Panc1 (cell line): ENCODE measurements at regions not wholly inside any gene's neighbourhood (a gene's known extent, or its start where the extent isn't known, plus 50 kb on each side); places are given as distances from the start of the nearest gene placed in this dataset.

ENCODE experiments used
- ATAC-seq: fragments of 200-7000 bp; cut with Tn5 transposase; 2 replicates; pipeline ENCODE4 v1.9.1; 2020; ENCODE audit warnings: mild to moderate bottlenecking, moderate library complexity
- BruUV-seq: library from RNA; stranded (reverse); fragments of 400-500 nt; replicated peaks from 2 replicates; lab custom pipeline; 2021; lab: Mats Ljungman, UMichigan
- CTCF ChIA-PET: fragments of 300-600 bp; sonication (Branson Sonifier 250); formaldehyde crosslinking; loops from one replicate; lab custom pipeline; 2022; ENCODE audit warnings: antibody characterized with exemption; lab: Charles Lee
- POLR2A ChIA-PET: fragments of 300-600 bp; sonication (Branson Sonifier 250); formaldehyde crosslinking; loops from one replicate; lab custom pipeline; 2022; ENCODE audit warnings: antibody characterized with exemption; lab: Charles Lee
- DNase-seq: peaks from one replicate; pipeline ENCODE4 v3.0.0-alpha.2; 2010; ENCODE audit warnings: low read depth, low spot score
- H3K27ac ChIP-seq: 2 replicates; pipeline ENCODE4 v1.5.1; 2011; ENCODE audit warnings: mild to moderate bottlenecking, low read length, inconsistent platforms
- H3K27me3 ChIP-seq: fragments of 200-500 bp; sonication (Bioruptor generic); 2 replicates; pipeline ENCODE4 v1.6.0; 2014; ENCODE audit warnings: low read length, inconsistent platforms; ENCODE audit not compliant: control insufficient read depth, insufficient read depth
- H3K36me3 ChIP-seq: fragments of 200-500 bp; sonication (Bioruptor generic); 2 replicates; pipeline ENCODE4 v1.5.1; 2014; ENCODE audit warnings: inconsistent platforms, mild to moderate bottlenecking, low read length, moderate library complexity; ENCODE audit not compliant: control insufficient read depth, insufficient read depth
- H3K4me1 ChIP-seq: 2 replicates; pipeline ENCODE4 v1.5.1; 2011; ENCODE audit warnings: inconsistent platforms, mild to moderate bottlenecking, low read length, moderate library complexity; ENCODE audit not compliant: control insufficient read depth, insufficient read depth
- H3K4me3 ChIP-seq, 2 experiments: 2 replicates each; pipeline ENCODE4 v1.5.1; 2011 to 2012; ENCODE audit warnings: low read depth in 2 of 2, low read length in 2 of 2, mild to moderate bottlenecking in 2 of 2, inconsistent platforms in 1 of 2, moderate library complexity in 1 of 2
- H3K9me3 ChIP-seq: fragments of 200-500 bp; sonication (Bioruptor generic); 2 replicates; pipeline ENCODE4 v1.5.1; 2014; ENCODE audit warnings: low read depth, mild to moderate bottlenecking, inconsistent platforms, low read length, moderate library complexity; ENCODE audit not compliant: control insufficient read depth, insufficient read depth
- POLR2AphosphoS5 ChIP-seq: IDR thresholded peaks from 2 replicates; pipeline ENCODE4 v1.6.1; 2012; ENCODE audit warnings: mild to moderate bottlenecking, low read depth, low read length, moderate library complexity
- SIN3A ChIP-seq: IDR thresholded peaks from 2 replicates; pipeline ENCODE4 v1.6.1; 2012; ENCODE audit warnings: low read depth, mild to moderate bottlenecking, low read length, moderate library complexity, borderline replicate concordance; ENCODE audit not compliant: insufficient read depth
- TCF7L2 ChIP-seq: IDR thresholded peaks from 2 replicates; pipeline ENCODE4 v1.6.1; 2011; ENCODE audit warnings: mild to moderate bottlenecking, low read depth, low read length, inconsistent platforms
- in situ Hi-C: cut with HindIII; loops from 2 replicates; pipeline ENCODE4 v1.10.0; 2016; ENCODE audit warnings: low sequenced_read_pairs, low pct_unique_long_range_greater_than_20kb
- intact Hi-C: fragments of 100-400 bp; cut with micrococcal nuclease; formaldehyde crosslinking; loops from one replicate; pipeline ENCODE4 v1.10.0; 2022; ENCODE audit not compliant: unreplicated experiment
- TF ChIP-seq, protein P1 (sequence below): fragments of 450-650 bp; IDR thresholded peaks from 2 replicates; pipeline ENCODE4 v1.5.1; 2017; ENCODE audit warnings: mild to moderate bottlenecking
- TF ChIP-seq, protein P2 (sequence below), 2 experiments: IDR thresholded peaks; 2 replicates each; pipeline ENCODE4 v1.6.1; 2011 to 2012; ENCODE audit warnings: low read depth in 2 of 2, control low read depth in 1 of 2, low read length in 1 of 2, mild to moderate bottlenecking in 1 of 2, moderate library complexity in 1 of 2; ENCODE audit not compliant: insufficient read depth in 1 of 2

DNA sequence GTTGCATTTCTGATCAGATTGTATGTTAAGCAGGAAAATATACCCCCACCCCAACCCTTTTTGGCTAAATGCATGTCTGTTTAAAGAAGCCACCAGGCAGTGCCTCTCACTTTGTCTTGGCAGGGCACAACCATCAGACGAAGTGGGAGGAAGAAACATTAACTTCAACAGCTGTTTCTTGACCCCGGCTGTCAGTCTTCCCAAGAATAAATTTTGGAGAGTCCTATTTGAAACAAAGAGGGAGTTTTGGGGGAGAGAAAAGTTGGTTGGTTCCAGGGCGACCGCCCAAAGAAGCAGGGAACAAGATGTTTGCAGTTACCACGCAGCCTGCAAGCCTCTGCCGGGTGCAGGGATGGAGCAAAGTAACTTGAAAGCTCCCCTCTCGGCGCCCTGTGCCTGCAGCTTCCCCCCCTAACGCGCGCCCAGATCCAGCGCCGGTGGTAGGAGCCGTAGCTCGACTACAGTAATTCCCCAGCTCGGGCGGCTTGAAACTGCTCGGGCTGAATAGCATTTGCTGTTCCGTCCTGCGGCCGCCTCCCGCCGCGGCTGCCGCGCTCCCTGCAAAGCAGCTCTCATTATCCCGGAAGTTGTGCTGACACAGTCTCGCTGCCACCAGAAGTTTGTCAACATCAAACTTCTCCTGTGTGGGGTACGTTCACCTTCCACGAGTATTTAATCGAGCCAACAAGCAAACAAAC lies 100.7 kb upstream of the SSBP2 start:
- no TSS peak for BruUV-seq

DNA sequence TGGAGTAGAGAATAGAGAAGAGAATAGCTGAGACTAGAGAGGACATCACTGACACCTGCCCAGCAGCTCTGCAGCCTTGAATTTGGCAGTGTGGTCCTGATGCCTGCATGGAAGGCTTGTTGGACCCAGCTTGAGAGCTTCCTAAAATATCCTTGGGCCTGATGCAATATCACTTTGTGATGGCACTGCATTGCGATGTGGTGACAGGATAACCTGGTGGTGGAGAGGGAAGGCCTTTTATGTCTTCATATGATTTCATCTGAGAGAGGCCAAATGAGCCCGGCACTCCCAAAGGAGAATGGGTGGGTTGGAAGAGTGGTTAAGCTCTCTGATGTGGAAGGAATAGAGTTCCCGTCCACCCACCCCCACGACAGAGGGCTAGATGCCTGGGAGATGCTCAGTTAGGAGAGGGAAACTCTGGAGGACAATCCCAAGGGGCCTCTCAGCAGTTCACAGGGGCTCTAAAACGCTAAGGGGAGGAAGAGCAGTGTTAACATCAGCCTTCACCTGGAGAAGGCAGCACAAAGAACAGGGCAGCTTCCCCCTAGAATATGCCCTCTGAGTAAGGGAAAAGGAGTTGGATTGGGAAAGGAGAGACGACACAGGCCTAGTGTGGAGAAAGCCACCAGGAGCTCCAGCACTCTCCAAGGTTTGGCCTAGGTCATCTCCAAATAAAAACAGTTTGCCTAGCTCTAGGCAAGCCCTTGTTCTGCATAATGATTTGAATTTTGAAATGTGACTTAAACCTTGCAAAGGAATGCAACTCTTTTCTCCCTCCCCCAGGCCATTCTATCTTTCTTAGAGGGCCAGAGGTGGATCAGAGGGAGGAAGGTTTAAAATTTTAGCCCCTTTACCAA lies 99.8 kb upstream of the SSBP2 start:
- ATAC-seq = no peak
- ChIA-PET POLR2A (no interaction called here), CTCF (interaction anchor here (0.5 to 0.8 kb wide), 2 partner anchors 12 to 411 kb away, joined by 3 to 8 read pairs; no protein-coding TSS in a partner anchor)
- TF ChIP-seq, protein P1, sequence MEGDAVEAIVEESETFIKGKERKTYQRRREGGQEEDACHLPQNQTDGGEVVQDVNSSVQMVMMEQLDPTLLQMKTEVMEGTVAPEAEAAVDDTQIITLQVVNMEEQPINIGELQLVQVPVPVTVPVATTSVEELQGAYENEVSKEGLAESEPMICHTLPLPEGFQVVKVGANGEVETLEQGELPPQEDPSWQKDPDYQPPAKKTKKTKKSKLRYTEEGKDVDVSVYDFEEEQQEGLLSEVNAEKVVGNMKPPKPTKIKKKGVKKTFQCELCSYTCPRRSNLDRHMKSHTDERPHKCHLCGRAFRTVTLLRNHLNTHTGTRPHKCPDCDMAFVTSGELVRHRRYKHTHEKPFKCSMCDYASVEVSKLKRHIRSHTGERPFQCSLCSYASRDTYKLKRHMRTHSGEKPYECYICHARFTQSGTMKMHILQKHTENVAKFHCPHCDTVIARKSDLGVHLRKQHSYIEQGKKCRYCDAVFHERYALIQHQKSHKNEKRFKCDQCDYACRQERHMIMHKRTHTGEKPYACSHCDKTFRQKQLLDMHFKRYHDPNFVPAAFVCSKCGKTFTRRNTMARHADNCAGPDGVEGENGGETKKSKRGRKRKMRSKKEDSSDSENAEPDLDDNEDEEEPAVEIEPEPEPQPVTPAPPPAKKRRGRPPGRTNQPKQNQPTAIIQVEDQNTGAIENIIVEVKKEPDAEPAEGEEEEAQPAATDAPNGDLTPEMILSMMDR = no peak
- TF ChIP-seq, protein P2, sequence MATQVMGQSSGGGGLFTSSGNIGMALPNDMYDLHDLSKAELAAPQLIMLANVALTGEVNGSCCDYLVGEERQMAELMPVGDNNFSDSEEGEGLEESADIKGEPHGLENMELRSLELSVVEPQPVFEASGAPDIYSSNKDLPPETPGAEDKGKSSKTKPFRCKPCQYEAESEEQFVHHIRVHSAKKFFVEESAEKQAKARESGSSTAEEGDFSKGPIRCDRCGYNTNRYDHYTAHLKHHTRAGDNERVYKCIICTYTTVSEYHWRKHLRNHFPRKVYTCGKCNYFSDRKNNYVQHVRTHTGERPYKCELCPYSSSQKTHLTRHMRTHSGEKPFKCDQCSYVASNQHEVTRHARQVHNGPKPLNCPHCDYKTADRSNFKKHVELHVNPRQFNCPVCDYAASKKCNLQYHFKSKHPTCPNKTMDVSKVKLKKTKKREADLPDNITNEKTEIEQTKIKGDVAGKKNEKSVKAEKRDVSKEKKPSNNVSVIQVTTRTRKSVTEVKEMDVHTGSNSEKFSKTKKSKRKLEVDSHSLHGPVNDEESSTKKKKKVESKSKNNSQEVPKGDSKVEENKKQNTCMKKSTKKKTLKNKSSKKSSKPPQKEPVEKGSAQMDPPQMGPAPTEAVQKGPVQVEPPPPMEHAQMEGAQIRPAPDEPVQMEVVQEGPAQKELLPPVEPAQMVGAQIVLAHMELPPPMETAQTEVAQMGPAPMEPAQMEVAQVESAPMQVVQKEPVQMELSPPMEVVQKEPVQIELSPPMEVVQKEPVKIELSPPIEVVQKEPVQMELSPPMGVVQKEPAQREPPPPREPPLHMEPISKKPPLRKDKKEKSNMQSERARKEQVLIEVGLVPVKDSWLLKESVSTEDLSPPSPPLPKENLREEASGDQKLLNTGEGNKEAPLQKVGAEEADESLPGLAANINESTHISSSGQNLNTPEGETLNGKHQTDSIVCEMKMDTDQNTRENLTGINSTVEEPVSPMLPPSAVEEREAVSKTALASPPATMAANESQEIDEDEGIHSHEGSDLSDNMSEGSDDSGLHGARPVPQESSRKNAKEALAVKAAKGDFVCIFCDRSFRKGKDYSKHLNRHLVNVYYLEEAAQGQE (IDR thresholded peaks at IDR 0.05; ENCODE audit: insufficient read depth in 1 of 2, low read depth in 2 of 2, low read length in 1 of 2) = no peak
- 0 out of 2 replicates have a peak, but pooled peaks have one; percentile 19 for TF ChIP-seq SIN3A
- Histone ChIP-seq H3K4me3 (peak overlapping the region in 1 of 2 experiments; percentile 55; a peak in 2 of 4 replicates), H3K9me3 (no peaks in the 10 kb centered on the region), H3K27ac (peak overlapping the region; percentile 89), H3K36me3 (no peaks in the 10 kb centered on the region), H3K4me1 (peaks cover 28% of the 10 kb centered on the region), H3K27me3 (no peaks in the 10 kb centered on the region)
- DNase-seq = no peak
- intact Hi-C loops = loop anchor here (5.0 to 10.0 kb wide), 2 partner anchors 343 to 426 kb away; no protein-coding TSS in a partner anchor
- in situ Hi-C loops = no loop called here
- BruUV-seq = no TSS peak

More for the DNA sequence above, 100.7 kb upstream of the SSBP2 start:
- Histone ChIP-seq H3K27ac (peak overlapping the region; percentile 89), H3K27me3 (no peaks in the 10 kb centered on the region), H3K9me3 (no peaks in the 10 kb centered on the region), H3K36me3 (no peaks in the 10 kb centered on the region), H3K4me3 (peak overlapping the region; percentile 34 to 55), H3K4me1 (peaks cover 28% of the 10 kb centered on the region)
- TF ChIP-seq POLR2AphosphoS5 (peak; percentile 56; the same call in 1 of the 2 replicates), SIN3A (0 out of 2 replicates have a peak, but pooled peaks have one; percentile 75), TCF7L2 (peak; percentile 63; the same call in 1 of the 2 replicates)
- TF ChIP-seq, protein P2 (IDR thresholded peaks at IDR 0.05; ENCODE audit: insufficient read depth in 1 of 2, low read depth in 2 of 2, low read length in 1 of 2) = no peak
- no peak for DNase-seq
- in situ Hi-C loops (no loop called here), intact Hi-C loops (loop anchor here (2.0 to 10.0 kb wide), 3 partner anchors 101 to 427 kb away; partner anchors contain the start of gene SSBP2)
- ChIA-PET POLR2A (interaction anchor here (1.1 kb wide), 1 partner anchor 101 kb away, joined by 3 read pairs; the partner anchor contains the start of gene SSBP2), CTCF (interaction anchor here (0.7 to 1.3 kb wide), 3 partner anchors 13 to 314 kb away, joined by 3 to 11 read pairs (median 5); partner anchors contain the start of gene SSBP2)
- peak; percentile 92 for ATAC-seq
